ENCODE measurements at regions not wholly inside any gene's neighbourhood (a gene's known extent, or its start where the extent isn't known, plus 50 kb on each side); places are given as distances from the start of the nearest gene placed in this dataset.

- no peak for ATAC-seq
- Mint-ChIP-seq H3K9me3 (peaks cover 0 to 10% (median 4%) of the 10 kb centered on the region in 11 donors), H3K4me3 (no peak overlapping the region), H3K4me1 (no peaks in the 10 kb centered on the region), H3K27ac (no peak overlapping the region), H3K36me3 (no peaks in the 10 kb centered on the region), H3K27me3 (no peaks in the 10 kb centered on the region)
- no peaks in the 10 kb centered on the region for H3K9me3 ChIP-seq (ENCODE audit: control insufficient read depth in 2 of 3, low read length in 3 of 3)
- no peak overlapping the region for H3K27ac ChIP-seq (ENCODE audit: low read depth, low read length)
- CTCF ChIA-PET, result no interaction called here
- no peaks in the 10 kb centered on the region for H3K27me3 ChIP-seq (ENCODE audit: control insufficient read depth in 2 of 2, insufficient read depth in 2 of 2, low read length in 2 of 2)
- no peaks in the 10 kb centered on the region for H3K36me3 ChIP-seq (ENCODE audit: control insufficient read depth in 2 of 3, insufficient read depth in 3 of 3, low read length in 3 of 3)
- no peak for DNase-seq
- POLR2A ChIA-PET, result no interaction called here
- no peak overlapping the region for H3K4me3 ChIP-seq (ENCODE audit: low read length)
- intact Hi-C loops (cut with micrococcal nuclease), result no loop called here
- no peaks in the 10 kb centered on the region for H3K4me1 ChIP-seq (ENCODE audit: control insufficient read depth in 2 of 2, insufficient read depth in 2 of 2, low read length in 2 of 2)
These were observed 526.0 kb downstream of the TLL1 start for GRCh38 chr4:166399021-166399420.

- Mint-ChIP-seq H3K4me1 (no peaks in the 10 kb centered on the region), H3K9me3 (peaks cover 0 to 13% (median 3%) of the 10 kb centered on the region in 11 donors), H3K27ac (no peak overlapping the region), H3K36me3 (no peaks in the 10 kb centered on the region), H3K27me3 (no peaks in the 10 kb centered on the region), H3K4me3 (no peak overlapping the region)
- no peak for DNase-seq
- intact Hi-C loops (cut with micrococcal nuclease), result no loop called here
- Histone ChIP-seq H3K9me3 (ENCODE audit: control insufficient read depth in 2 of 3, low read length in 3 of 3) (no peaks in the 10 kb centered on the region), H3K4me3 (ENCODE audit: low read length) (no peak overlapping the region), H3K4me1 (ENCODE audit: control insufficient read depth in 2 of 2, insufficient read depth in 2 of 2, low read length in 2 of 2) (no peaks in the 10 kb centered on the region), H3K27ac (ENCODE audit: low read depth, low read length) (no peak overlapping the region), H3K27me3 (ENCODE audit: control insufficient read depth in 2 of 2, insufficient read depth in 2 of 2, low read length in 2 of 2) (no peaks in the 10 kb centered on the region), H3K36me3 (ENCODE audit: control insufficient read depth in 2 of 3, insufficient read depth in 3 of 3, low read length in 3 of 3) (no peaks in the 10 kb centered on the region)
- ChIA-PET CTCF (no interaction called here), POLR2A (no interaction called here)
- no peak for ATAC-seq
These were observed 527.3 kb downstream of the TLL1 start for GRCh38 chr4:166400270-166400894.

DNA sequence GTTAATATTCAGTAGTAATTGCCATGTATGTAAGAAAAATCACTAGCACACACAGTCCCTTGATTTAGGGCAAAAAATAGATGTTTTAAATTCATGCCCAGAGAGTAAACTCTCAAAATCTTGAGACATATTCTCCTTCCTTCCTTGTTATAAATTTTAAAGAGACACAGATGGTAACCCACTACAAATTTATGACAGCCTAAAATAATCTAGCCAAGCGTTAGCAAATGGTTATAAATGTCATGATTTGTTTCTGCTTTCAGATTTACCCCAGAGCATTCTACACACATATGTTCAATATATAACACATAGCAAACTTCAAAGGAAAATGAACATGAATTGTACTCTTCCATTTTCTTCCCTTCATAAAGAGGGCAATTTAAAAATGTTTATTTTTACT is 540.3 kb downstream of the TLL1 start:
- H3K9me3 ChIP-seq (ENCODE audit: control insufficient read depth in 2 of 3, low read length in 3 of 3), result no peaks in the 10 kb centered on the region
- no peak overlapping the region for H3K27ac ChIP-seq (ENCODE audit: low read depth, low read length)
- intact Hi-C loops (cut with micrococcal nuclease), result no loop called here
- H3K4me3 ChIP-seq (ENCODE audit: low read length), result no peak overlapping the region
- H3K36me3 Mint-ChIP-seq, result no peaks in the 10 kb centered on the region
- CTCF ChIA-PET, result no interaction called here
- H3K27ac Mint-ChIP-seq, result no peak overlapping the region
- no peaks in the 10 kb centered on the region for H3K4me1 ChIP-seq (ENCODE audit: control insufficient read depth in 2 of 2, insufficient read depth in 2 of 2, low read length in 2 of 2)
- no peaks in the 10 kb centered on the region for H3K27me3 Mint-ChIP-seq
- no peaks in the 10 kb centered on the region for H3K4me1 Mint-ChIP-seq
- no peaks in the 10 kb centered on the region for H3K27me3 ChIP-seq (ENCODE audit: control insufficient read depth in 2 of 2, insufficient read depth in 2 of 2, low read length in 2 of 2)
- POLR2A ChIA-PET, result no interaction called here
- no peaks in the 10 kb centered on the region for H3K36me3 ChIP-seq (ENCODE audit: control insufficient read depth in 2 of 3, insufficient read depth in 3 of 3, low read length in 3 of 3)
- ATAC-seq, result no peak
- peaks cover 0 to 25% (median 10%) of the 10 kb centered on the region in 11 donors for H3K9me3 Mint-ChIP-seq
- no peak for DNase-seq
- no peak overlapping the region for H3K4me3 Mint-ChIP-seq

- no peaks in the 10 kb centered on the region for H3K36me3 Mint-ChIP-seq
- ATAC-seq, result no peak
- no peak overlapping the region for H3K4me3 Mint-ChIP-seq
- POLR2A ChIA-PET, result no interaction called here
- Histone ChIP-seq H3K9me3 (ENCODE audit: control insufficient read depth in 2 of 3, low read length in 3 of 3) (no peaks in the 10 kb centered on the region), H3K4me3 (ENCODE audit: low read length) (no peak overlapping the region), H3K27ac (ENCODE audit: low read depth, low read length) (no peak overlapping the region), H3K4me1 (ENCODE audit: control insufficient read depth in 2 of 2, insufficient read depth in 2 of 2, low read length in 2 of 2) (no peaks in the 10 kb centered on the region), H3K36me3 (ENCODE audit: control insufficient read depth in 2 of 3, insufficient read depth in 3 of 3, low read length in 3 of 3) (no peaks in the 10 kb centered on the region), H3K27me3 (ENCODE audit: control insufficient read depth in 2 of 2, insufficient read depth in 2 of 2, low read length in 2 of 2) (no peaks in the 10 kb centered on the region)
- CTCF ChIA-PET, result no interaction called here
- H3K27me3 Mint-ChIP-seq, result no peaks in the 10 kb centered on the region
- no peaks in the 10 kb centered on the region for H3K4me1 Mint-ChIP-seq
- peaks cover 0 to 23% (median 9%) of the 10 kb centered on the region in 11 donors for H3K9me3 Mint-ChIP-seq
- intact Hi-C loops (cut with micrococcal nuclease), result no loop called here
- no peak overlapping the region for H3K27ac Mint-ChIP-seq
- no peak for DNase-seq
These were observed 541.4 kb downstream of the TLL1 start for GRCh38 chr4:166414431-166414830.

- CTCF ChIA-PET, result no interaction called here
- H3K36me3 Mint-ChIP-seq, result no peaks in the 10 kb centered on the region
These were observed 542.7 kb downstream of the TLL1 start for GRCh38 chr4:166415749-166416148.

GRCh38 chr4:166421556-166422156 is 548.6 kb downstream of the TLL1 start:
- Mint-ChIP-seq H3K27ac (no peak overlapping the region), H3K4me3 (no peak overlapping the region), H3K4me1 (no peaks in the 10 kb centered on the region), H3K36me3 (no peaks in the 10 kb centered on the region), H3K9me3 (peaks cover 0 to 16% (median 5%) of the 10 kb centered on the region in 11 donors), H3K27me3 (no peaks in the 10 kb centered on the region)
- ATAC-seq, result no peak
- no peak for DNase-seq
- ChIA-PET POLR2A (no interaction called here), CTCF (no interaction called here)
- no peak overlapping the region for H3K27ac ChIP-seq (ENCODE audit: low read depth, low read length)
- H3K36me3 ChIP-seq (ENCODE audit: control insufficient read depth in 2 of 3, insufficient read depth in 3 of 3, low read length in 3 of 3), result no peaks in the 10 kb centered on the region
- no peaks in the 10 kb centered on the region for H3K4me1 ChIP-seq (ENCODE audit: control insufficient read depth in 2 of 2, insufficient read depth in 2 of 2, low read length in 2 of 2)
- H3K4me3 ChIP-seq (ENCODE audit: low read length), result no peak overlapping the region
- intact Hi-C loops (cut with micrococcal nuclease), result loop anchor here in 1 of 2 donors (10.0 kb wide), 1 partner anchor 63 kb away; no protein-coding TSS in a partner anchor
- no peaks in the 10 kb centered on the region for H3K27me3 ChIP-seq (ENCODE audit: control insufficient read depth in 2 of 2, insufficient read depth in 2 of 2, low read length in 2 of 2)
- H3K9me3 ChIP-seq (ENCODE audit: control insufficient read depth in 2 of 3, low read length in 3 of 3), result no peaks in the 10 kb centered on the region

More at GRCh38 chr4:166415749-166416148, 542.7 kb downstream of the TLL1 start:
- Mint-ChIP-seq H3K9me3 (peaks cover 0 to 23% (median 9%) of the 10 kb centered on the region in 11 donors), H3K27ac (no peak overlapping the region), H3K4me1 (no peaks in the 10 kb centered on the region), H3K27me3 (no peaks in the 10 kb centered on the region), H3K4me3 (no peak overlapping the region)
- H3K27ac ChIP-seq (ENCODE audit: low read depth, low read length), result no peak overlapping the region
- no peaks in the 10 kb centered on the region for H3K27me3 ChIP-seq (ENCODE audit: control insufficient read depth in 2 of 2, insufficient read depth in 2 of 2, low read length in 2 of 2)
- H3K36me3 ChIP-seq (ENCODE audit: control insufficient read depth in 2 of 3, insufficient read depth in 3 of 3, low read length in 3 of 3), result no peaks in the 10 kb centered on the region
- DNase-seq (no peak), ATAC-seq (no peak)
- no peaks in the 10 kb centered on the region for H3K4me1 ChIP-seq (ENCODE audit: control insufficient read depth in 2 of 2, insufficient read depth in 2 of 2, low read length in 2 of 2)
- intact Hi-C loops (cut with micrococcal nuclease), result no loop called here
- H3K9me3 ChIP-seq (ENCODE audit: control insufficient read depth in 2 of 3, low read length in 3 of 3), result no peaks in the 10 kb centered on the region
- POLR2A ChIA-PET, result no interaction called here
- no peak overlapping the region for H3K4me3 ChIP-seq (ENCODE audit: low read length)

DNA sequence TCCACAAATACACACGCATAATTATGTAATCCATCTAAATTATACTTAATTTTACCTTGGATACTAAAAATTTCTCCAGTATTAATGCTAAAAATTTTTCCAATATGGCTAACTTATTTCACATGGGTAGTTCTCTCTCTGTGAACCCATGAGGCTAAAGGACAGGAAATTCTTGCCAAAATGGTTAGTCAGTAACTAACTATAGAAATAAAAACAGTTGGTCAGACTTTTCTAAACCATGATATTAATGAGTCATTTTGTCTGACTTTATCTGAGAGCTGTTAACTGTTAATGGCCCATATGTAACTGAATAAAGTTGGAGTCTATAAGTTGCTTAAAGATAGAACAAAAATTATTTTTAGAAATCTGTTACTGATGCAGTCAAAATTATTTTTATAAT is 549.4 kb downstream of the TLL1 start:
- Histone ChIP-seq H3K27me3 (ENCODE audit: control insufficient read depth in 2 of 2, insufficient read depth in 2 of 2, low read length in 2 of 2) (no peaks in the 10 kb centered on the region), H3K27ac (ENCODE audit: low read depth, low read length) (no peak overlapping the region), H3K4me3 (ENCODE audit: low read length) (no peak overlapping the region), H3K36me3 (ENCODE audit: control insufficient read depth in 2 of 3, insufficient read depth in 3 of 3, low read length in 3 of 3) (no peaks in the 10 kb centered on the region), H3K4me1 (ENCODE audit: control insufficient read depth in 2 of 2, insufficient read depth in 2 of 2, low read length in 2 of 2) (no peaks in the 10 kb centered on the region), H3K9me3 (ENCODE audit: control insufficient read depth in 2 of 3, low read length in 3 of 3) (no peaks in the 10 kb centered on the region)
- Mint-ChIP-seq H3K27ac (no peak overlapping the region), H3K36me3 (no peaks in the 10 kb centered on the region), H3K27me3 (no peaks in the 10 kb centered on the region), H3K4me3 (no peak overlapping the region), H3K4me1 (no peaks in the 10 kb centered on the region), H3K9me3 (peaks cover 0 to 12% (median 2%) of the 10 kb centered on the region in 11 donors)
- ATAC-seq, result no peak
- ChIA-PET POLR2A (no interaction called here), CTCF (no interaction called here)
- intact Hi-C loops (cut with micrococcal nuclease), result loop anchor here in 1 of 2 donors (10.0 kb wide), 1 partner anchor 62 kb away; no protein-coding TSS in a partner anchor
- DNase-seq, result no peak

All from naive thymus-derived CD4-positive, alpha-beta T cell (primary cell).